ENCODE measurements at regions not wholly inside any gene's neighbourhood (a gene's known extent, or its start where the extent isn't known, plus 50 kb on each side); places are given as distances from the start of the nearest gene placed in this dataset.

DNA sequence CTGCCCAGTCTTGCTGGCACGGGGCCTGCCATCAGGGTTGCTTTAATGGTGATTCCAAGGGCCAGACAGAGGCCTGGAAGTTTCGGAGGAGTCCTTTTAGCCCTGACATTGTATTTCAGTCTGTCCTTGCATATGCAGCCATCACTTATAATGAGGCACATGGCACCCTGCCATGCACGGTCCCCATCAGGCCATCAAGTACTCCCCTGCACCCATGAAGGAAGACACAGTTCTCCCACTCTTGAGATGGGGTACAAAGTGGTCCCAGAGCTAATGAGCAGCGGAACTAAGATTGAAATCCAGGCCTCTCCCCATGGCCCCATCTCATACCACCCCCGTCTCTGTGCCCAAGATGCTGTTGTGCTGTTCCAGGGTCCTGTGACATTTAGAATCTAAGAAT is 596.6 kb downstream of the PTPRU start (continued):
- TF ChIP-seq CREB1 (IDR thresholded peaks at IDR 0.05; ENCODE audit: low read depth) (no peak), BRCA1 (IDR thresholded peaks at IDR 0.05; ENCODE audit: low read depth, low read length) (no peak), RB1 (IDR thresholded peaks at IDR 0.05; ENCODE audit: borderline replicate concordance) (no peak), MYB (IDR thresholded peaks at IDR 0.05; ENCODE audit: borderline replicate concordance, low read depth, low read length) (no peak)
- TF ChIP-seq, protein P1, sequence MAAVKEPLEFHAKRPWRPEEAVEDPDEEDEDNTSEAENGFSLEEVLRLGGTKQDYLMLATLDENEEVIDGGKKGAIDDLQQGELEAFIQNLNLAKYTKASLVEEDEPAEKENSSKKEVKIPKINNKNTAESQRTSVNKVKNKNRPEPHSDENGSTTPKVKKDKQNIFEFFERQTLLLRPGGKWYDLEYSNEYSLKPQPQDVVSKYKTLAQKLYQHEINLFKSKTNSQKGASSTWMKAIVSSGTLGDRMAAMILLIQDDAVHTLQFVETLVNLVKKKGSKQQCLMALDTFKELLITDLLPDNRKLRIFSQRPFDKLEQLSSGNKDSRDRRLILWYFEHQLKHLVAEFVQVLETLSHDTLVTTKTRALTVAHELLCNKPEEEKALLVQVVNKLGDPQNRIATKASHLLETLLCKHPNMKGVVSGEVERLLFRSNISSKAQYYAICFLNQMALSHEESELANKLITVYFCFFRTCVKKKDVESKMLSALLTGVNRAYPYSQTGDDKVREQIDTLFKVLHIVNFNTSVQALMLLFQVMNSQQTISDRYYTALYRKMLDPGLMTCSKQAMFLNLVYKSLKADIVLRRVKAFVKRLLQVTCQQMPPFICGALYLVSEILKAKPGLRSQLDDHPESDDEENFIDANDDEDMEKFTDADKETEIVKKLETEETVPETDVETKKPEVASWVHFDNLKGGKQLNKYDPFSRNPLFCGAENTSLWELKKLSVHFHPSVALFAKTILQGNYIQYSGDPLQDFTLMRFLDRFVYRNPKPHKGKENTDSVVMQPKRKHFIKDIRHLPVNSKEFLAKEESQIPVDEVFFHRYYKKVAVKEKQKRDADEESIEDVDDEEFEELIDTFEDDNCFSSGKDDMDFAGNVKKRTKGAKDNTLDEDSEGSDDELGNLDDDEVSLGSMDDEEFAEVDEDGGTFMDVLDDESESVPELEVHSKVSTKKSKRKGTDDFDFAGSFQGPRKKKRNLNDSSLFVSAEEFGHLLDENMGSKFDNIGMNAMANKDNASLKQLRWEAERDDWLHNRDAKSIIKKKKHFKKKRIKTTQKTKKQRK (IDR thresholded peaks at IDR 0.05; ENCODE audit: low read depth, low read length) = no peak

DNA sequence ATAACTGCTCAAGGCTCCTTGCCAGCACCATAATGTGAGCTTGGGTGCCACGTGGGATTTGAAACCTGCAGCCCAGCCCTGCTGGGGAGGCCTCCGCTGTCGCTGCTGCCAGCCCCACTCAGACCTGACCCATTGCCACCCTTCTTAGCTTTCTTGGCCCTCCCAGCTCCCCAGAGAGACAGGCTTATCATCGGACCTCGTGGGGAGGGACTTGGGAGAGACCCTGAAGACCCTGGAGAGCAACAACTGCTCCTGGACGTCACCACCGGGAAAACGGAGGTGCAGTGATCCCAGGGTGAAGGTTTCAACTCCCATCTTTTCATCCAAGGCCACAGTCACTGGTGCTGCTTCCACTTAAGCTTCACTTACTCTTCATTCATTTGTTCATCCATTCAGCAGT is 596.1 kb downstream of the PTPRU start:
- FAIRE-seq = no peak
- Histone ChIP-seq H3K9ac (ENCODE audit: control insufficient read depth, insufficient read depth, low read length) (no peak overlapping the region), H3K4me1 (ENCODE audit: control insufficient read depth, insufficient read depth, low read length) (no peaks in the 10 kb centered on the region), H3K9me3 (replicated peaks; ENCODE audit: control insufficient read depth, insufficient read depth, low read length) (no peaks in the 10 kb centered on the region), H3K27me3 (replicated peaks in 1 of 2; ENCODE audit: control insufficient read depth in 2 of 2, insufficient read depth in 2 of 2, low read length in 1 of 2) (no peaks in the 10 kb centered on the region; a peak in 2 of 4 replicates), H3K4me3 (no peak overlapping the region), H4K20me1 (ENCODE audit: control insufficient read depth, insufficient read depth) (no peaks in the 10 kb centered on the region), H3K36me3 (ENCODE audit: control insufficient read depth in 2 of 2, insufficient read depth in 2 of 2, low read length in 1 of 2) (no peaks in the 10 kb centered on the region), H3K27ac (ENCODE audit: control insufficient read depth, insufficient read depth) (no peak overlapping the region), H2AFZ (ENCODE audit: control insufficient read depth, low read depth, low read length) (no peak overlapping the region), H3K4me2 (ENCODE audit: control insufficient read depth, insufficient read depth) (no peak overlapping the region), H3K79me2 (ENCODE audit: control insufficient read depth, insufficient read depth, low read length) (no peaks in the 10 kb centered on the region)
- no peak for ATAC-seq
- 3% methylated on average over 8 of the region's 8 CpGs for WGBS (ENCODE audit: insufficient coverage, insufficient replicate concordance, low lambda C conversion rate, missing lambda C conversion rate)
- BruUV-seq (replicated peaks) = no TSS peak
- no peak for DNase-seq (ENCODE audit: low read depth, low spot score)
- ChIA-PET RAD21 (ENCODE audit: unreplicated experiment) (no interaction called here), SMC1A (ENCODE audit: uncharacterized antibody, unreplicated experiment) (no interaction called here), POLR2A (no interaction called here), CTCF (no interaction called here)
- in situ Hi-C loops (cut with MboI) (no loop called here), intact Hi-C loops (cut with micrococcal nuclease; ENCODE audit: unreplicated experiment) (no loop called here)
- TF ChIP-seq, protein P2, sequence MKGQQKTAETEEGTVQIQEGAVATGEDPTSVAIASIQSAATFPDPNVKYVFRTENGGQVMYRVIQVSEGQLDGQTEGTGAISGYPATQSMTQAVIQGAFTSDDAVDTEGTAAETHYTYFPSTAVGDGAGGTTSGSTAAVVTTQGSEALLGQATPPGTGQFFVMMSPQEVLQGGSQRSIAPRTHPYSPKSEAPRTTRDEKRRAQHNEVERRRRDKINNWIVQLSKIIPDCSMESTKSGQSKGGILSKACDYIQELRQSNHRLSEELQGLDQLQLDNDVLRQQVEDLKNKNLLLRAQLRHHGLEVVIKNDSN (IDR thresholded peaks at IDR 0.05; ENCODE audit: borderline replicate concordance, extremely low read length, insufficient read depth, low read depth, low read length) = no peak
- TF ChIP-seq STAT1 (conservative IDR thresholded peaks at IDR 0.05) (no peak), ZBTB11 (CRISPR knock-in tag; IDR thresholded peaks at IDR 0.05) (no peak), MTA3 (IDR thresholded peaks at IDR 0.05; ENCODE audit: borderline replicate concordance, low read length) (no peak), MYC (IDR thresholded peaks at IDR 0.05; ENCODE audit: insufficient read depth, insufficient read length, insufficient replicate concordance, low read length, severe bottlenecking) (no peak), CHD4 (IDR thresholded peaks at IDR 0.05) (no peak), SUPT20H (IDR thresholded peaks at IDR 0.05; ENCODE audit: borderline replicate concordance, control insufficient read depth, low read depth, low read length) (no peak), SMAD5 (IDR thresholded peaks at IDR 0.05; ENCODE audit: low read depth) (no peak)
